NCI-H524 (cell line): ENCODE measurements at regions not wholly inside any gene's neighbourhood (a gene's known extent, or its start where the extent isn't known, plus 50 kb on each side); places are given as distances from the start of the nearest gene placed in this dataset.
"Not testable (repeated sequence)": the region's sequence is repeated elsewhere in the genome, so short reads cannot be mapped to it uniquely, and the experiment has no call there.

Experiments used
- DNase-seq, 2 experiments: peaks; one replicate each; lab custom pipeline; 2025; lab: John Stamatoyannopoulos, UW

DNA sequence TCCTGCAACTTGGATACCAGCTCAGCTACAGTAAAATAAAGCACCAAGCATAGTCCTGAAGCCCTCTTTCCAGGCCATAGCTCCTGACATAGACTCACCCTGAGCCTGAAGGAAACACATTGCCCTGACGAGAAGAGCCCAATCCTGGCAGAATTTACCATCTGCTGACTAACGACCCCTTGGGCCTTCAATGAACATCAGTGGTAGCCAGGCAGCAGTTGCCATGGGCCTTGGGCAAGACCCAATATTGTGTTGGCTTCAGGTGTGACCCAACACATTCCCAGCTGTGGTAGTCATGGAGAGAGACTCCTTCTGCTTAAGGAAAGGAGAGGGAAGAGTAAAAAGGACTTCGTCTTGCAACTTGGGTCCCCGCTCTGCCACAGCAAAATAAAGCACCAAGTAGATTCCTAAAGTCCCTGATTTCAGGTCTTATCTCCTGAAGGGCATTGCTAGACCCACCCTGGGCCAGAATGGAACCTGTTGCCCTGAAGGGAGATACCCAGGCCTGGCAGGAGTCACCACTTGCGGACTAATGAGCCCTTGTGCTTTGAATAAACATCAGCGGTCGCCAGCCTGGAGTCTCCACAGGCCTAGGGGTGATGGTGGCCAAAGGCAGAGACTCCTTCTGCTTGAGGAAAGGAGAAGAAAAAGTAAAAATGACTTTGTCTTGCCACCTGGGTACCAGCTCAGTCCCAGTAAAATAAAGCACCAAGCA lies 902.6 kb downstream of the C4orf33 start:
- no peak for DNase-seq

- DNase-seq = no peak
These were observed 903.2 kb downstream of the C4orf33 start for GRCh38 chr4:129999156-129999555.

GRCh38 chr4:130008461-130008860 lies 912.5 kb downstream of the C4orf33 start:
- DNase-seq = no peak

DNA sequence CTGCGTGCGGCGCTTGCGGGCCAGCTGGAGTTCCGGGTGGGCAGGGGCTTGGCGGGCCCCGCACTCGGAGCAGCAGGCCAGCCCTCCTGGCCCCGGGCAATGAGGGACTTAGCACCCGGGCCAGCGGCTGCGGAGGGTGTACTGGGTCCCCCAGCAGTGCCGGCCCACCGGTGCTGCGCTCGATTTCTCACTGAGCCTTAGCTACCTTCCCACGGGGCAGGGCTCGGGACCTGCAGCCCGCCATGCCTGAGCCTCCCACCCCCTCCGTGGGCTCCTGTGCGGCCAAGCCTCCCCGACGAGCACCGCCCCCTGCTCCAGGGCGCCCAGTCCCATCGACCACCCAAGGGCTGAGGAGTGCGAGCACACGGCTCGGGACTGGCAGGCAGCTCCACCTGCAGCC lies 916.9 kb downstream of the C4orf33 start:
- DNase-seq = not testable (repeated sequence)

GRCh38 chr4:130021706-130022105 lies 925.8 kb downstream of the C4orf33 start:
- DNase-seq = no peak

GRCh38 chr4:130023088-130023487 lies 927.1 kb downstream of the C4orf33 start:
- DNase-seq = no peak

DNA sequence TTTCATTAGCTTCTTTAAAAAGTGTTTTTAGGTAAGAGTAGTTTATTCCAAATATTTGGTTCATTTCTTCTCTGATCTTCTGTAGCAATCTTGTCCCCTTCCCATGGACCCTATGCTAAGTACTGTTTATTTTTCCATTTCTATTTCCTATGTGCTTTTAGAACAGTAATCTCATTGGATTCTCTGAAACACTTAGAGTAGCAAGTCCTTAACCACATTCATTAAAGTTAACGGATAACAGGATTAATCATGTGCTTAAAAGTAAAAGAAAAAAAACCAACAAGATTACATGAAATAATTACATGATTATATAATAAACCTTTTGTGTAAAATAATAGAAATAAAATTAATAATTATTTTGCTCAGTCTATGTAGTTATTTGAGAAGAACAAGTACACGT lies 929.7 kb downstream of the C4orf33 start:
- no peak for DNase-seq

DNA sequence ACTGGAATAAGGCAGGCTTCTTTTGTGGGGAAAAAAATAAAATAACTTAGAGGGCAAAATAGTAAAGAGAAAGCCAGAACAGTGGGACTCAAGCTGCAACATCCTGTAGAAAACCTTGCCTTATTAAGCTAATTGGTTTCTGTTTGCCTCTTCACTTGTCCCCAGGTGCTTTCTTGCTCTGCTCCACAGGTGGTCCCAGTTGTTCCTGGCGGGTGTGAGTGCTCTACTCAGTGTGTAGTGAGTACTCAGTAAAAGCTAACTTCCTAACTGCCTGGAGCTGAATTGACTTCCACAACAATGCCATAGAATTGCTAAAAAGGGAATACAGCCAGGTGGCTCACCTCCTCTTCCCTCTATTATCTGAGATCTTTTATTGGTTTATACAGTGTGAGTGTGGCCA lies 930.2 kb downstream of the C4orf33 start:
- DNase-seq = peak in 1 of 2 experiments; percentile 23

DNA sequence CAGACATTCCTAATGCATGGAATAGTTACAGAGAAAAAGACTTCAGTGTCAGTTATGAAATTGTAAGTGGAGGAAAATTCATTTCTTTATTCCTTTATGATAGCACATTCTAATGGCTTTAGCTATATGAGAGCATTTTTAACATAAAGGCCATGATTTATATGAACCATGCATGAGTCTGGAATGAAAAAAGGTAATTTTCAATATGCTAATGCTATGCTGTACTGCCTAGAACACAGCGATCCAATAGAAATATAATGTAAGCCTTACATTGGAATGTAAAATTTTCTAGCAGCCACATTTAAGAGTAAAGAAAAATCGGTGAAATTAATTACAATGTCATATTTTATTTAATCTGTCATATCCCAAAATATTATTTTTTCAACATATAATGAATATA lies 932.0 kb downstream of the C4orf33 start:
- DNase-seq = no peak

DNA sequence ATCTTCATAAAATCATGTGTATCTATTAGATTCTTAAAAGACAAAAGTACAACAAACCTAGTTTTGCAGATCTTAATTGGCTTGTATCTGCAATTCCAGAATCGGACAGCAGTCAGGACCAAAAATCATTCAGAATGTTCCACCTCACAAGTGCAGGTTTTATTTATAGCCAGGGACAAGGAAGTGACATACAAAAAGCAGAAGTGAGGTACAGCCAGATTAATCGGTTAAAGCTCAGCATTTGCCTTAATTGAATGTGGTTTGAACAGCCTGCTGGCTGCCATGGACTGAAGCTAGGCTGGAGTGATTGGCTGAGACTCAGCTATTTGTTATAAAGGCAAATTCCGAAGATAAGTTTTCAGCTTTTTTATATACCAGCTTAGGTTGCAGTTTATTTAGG lies 932.6 kb downstream of the C4orf33 start:
- DNase-seq = no peak

- no peak for DNase-seq
These were observed 933.5 kb downstream of the C4orf33 start for GRCh38 chr4:130029442-130029841.

- no peak for DNase-seq
These were observed 935.9 kb downstream of the C4orf33 start for GRCh38 chr4:130031858-130032257.

DNA sequence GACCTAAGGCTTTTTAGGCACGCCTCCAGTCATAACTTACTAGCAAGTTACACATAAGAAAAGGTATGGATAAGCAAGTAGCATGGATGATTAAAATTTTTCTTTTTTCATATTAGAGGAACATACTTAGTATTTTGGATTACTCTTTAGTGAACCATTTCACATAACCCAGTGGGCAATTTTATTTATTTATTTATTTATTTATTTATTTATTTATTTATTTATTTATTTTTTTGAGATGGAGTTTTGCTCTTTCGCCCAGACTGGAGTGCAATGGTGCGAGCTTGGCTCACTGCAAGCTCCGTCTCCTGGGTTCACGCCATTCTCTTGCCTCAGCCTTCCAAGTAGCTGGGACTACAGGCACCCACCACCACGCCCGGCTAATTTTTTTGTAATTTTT lies 937.7 kb downstream of the C4orf33 start:
- DNase-seq = not testable (repeated sequence)

- DNase-seq = no peak
These were observed 938.9 kb downstream of the C4orf33 start for GRCh38 chr4:130034876-130035275.

- no peak for DNase-seq
These were observed 939.4 kb downstream of the C4orf33 start for GRCh38 chr4:130035391-130035790.

- DNase-seq = not testable (repeated sequence)
These were observed 941.9 kb downstream of the C4orf33 start for GRCh38 chr4:130037866-130038265.

GRCh38 chr4:130038540-130038939 lies 942.6 kb downstream of the C4orf33 start:
- not testable (repeated sequence) for DNase-seq

GRCh38 chr4:130043732-130044160 lies 947.8 kb downstream of the C4orf33 start:
- DNase-seq = no peak

GRCh38 chr4:130044788-130045531 lies 949.0 kb downstream of the C4orf33 start:
- DNase-seq = no peak

- DNase-seq = no peak
These were observed 957.8 kb downstream of the C4orf33 start for GRCh38 chr4:130053723-130054122.

DNA sequence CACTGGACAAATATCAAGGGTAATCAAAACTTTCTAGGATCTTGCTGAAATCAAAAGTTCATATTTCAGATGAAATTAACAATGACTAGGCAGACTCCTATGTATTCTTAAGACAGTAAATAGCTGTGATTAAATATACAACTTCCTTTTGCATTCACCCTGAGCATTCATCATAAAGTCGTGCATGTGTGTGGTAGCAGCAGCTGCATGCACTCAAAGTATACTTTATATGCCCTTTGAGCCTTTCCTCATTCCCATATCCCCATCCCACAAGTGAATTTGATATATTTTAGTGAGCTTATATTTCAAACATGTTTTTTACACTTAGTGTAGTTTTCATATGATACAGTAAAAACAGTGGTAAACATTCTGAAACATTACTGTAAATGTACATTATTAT lies 959.0 kb downstream of the C4orf33 start:
- no peak for DNase-seq

- no peak for DNase-seq
These were observed 960.3 kb downstream of the C4orf33 start for GRCh38 chr4:130056286-130056685.

DNA sequence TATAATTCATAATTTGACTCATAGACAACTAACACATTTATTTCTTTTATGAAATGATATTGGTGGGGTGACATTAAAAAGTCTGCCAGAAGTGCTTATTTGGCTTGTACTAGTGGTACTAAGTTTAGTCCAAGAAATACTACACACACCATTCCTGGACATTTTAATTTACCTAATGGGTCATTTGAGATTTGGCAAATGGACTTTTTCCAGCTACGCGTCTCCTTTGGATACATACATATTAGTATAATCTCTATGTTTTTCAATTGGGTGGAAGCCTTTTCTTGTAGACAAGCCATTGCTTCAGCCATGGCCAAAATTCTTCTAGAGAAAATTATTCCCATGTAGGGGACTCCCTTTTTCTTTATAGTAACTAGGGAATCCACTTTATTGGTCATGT lies 968.5 kb downstream of the C4orf33 start:
- no peak for DNase-seq

GRCh38 chr4:130067419-130067818 lies 971.5 kb downstream of the C4orf33 start:
- no peak for DNase-seq
